A549 (cell line): ENCODE measurements at regions not wholly inside any gene's neighbourhood (a gene's known extent, or its start where the extent isn't known, plus 50 kb on each side); places are given as distances from the start of the nearest gene placed in this dataset.

Experiments
- ATAC-seq, 2 experiments: fragments of 200-7000 bp in 1 of 2; fragments of >200 bp in 1 of 2; cut with Nextera tagmentation in 1 of 2; cut with Tn5 transposase in 1 of 2; 3 replicates each; pipeline versions ENCODE4 v1.8.0 to v1.9.1; 2018 to 2020; ENCODE audit warnings: mild to moderate bottlenecking in 1 of 2, moderate library complexity in 1 of 2
- CTCF ChIA-PET: fragments of 300-600 bp; sonication (Branson Sonifier 250); formaldehyde crosslinking; extraction: SDS; loops from one replicate; lab custom pipeline; 2021; ENCODE audit warnings: antibody characterized with exemption, inconsistent platforms; lab: Yijun Ruan, JAX
- POLR2A ChIA-PET: fragments of 350-600 bp; formaldehyde crosslinking; extraction: SDS; loops from one replicate; lab custom pipeline; 2021; ENCODE audit warnings: antibody characterized with exemption, inconsistent platforms; lab: Yijun Ruan, JAX
- DNase-seq, 2 experiments: peaks; one replicate each; pipeline versions ENCODE4 v3.0.0 to v3.0.0-alpha.2; 2011 to 2016; ENCODE audit warnings: low read depth in 1 of 2, low spot score in 1 of 2
- FAIRE-seq: peaks from 2 replicates; lab custom pipeline; 2011; peaks lifted over from hg19 to GRCh38; lab: Jason Lieb, UNC
- H3K27ac ChIP-seq, 2 experiments: fragments of >200 bp; sonication (Bioruptor Twin); formaldehyde crosslinking; 3 replicates each; pipeline ENCODE4 v1.5.1; 2016 to 2017
- H3K4me1 ChIP-seq: fragments of >200 bp; sonication (Bioruptor Twin); formaldehyde crosslinking; 3 replicates; pipeline ENCODE4 v1.6.1; 2016
- H3K4me2 ChIP-seq: fragments of >200 bp; sonication (Bioruptor Twin); formaldehyde crosslinking; 3 replicates; pipeline ENCODE4 v1.6.1; 2016
- H3K4me3 ChIP-seq: fragments of >200 bp; sonication (Bioruptor Twin); formaldehyde crosslinking; 3 replicates; pipeline ENCODE4 v1.5.1; 2016
- H3K9me3 ChIP-seq: fragments of >200 bp; sonication (Bioruptor Twin); formaldehyde crosslinking; 3 replicates; pipeline ENCODE4 v1.6.1; 2016
- CTCF ChIP-seq: fragments of >200 bp; sonication (Bioruptor Twin); formaldehyde crosslinking; IDR thresholded peaks from 3 replicates; pipeline ENCODE4 v1.5.1; 2016
- ESRRA ChIP-seq: fragments of 150-350 bp; IDR thresholded peaks from 2 replicates; pipeline ENCODE4 v1.6.1; 2014; ENCODE audit warnings: mild to moderate bottlenecking, low read length, borderline replicate concordance
- FOSB ChIP-seq: fragments of 250-450 bp; sonication (Bioruptor Pico); IDR thresholded peaks from 2 replicates; pipeline ENCODE4 v1.5.0; 2020; ENCODE audit warnings: mild to moderate bottlenecking, moderate library complexity
- FOSL2 ChIP-seq, 2 experiments: fragments of 450-650 bp in 1 of 2; fragments of >200 bp in 1 of 2; sonication (Bioruptor Twin) in 1 of 2; formaldehyde crosslinking; IDR thresholded peaks; 2 replicates each; pipeline versions ENCODE4 v1.5.0 to v1.6.1; 2016 to 2020; ENCODE audit warnings: mild to moderate bottlenecking in 1 of 2, moderate library complexity in 1 of 2
- GATA3 ChIP-seq: IDR thresholded peaks from 2 replicates; pipeline ENCODE4 v1.6.1; 2012; ENCODE audit warnings: borderline replicate concordance
- HEYL ChIP-seq: fragments of 250-450 bp; sonication (Bioruptor Pico); IDR thresholded peaks from 2 replicates; pipeline ENCODE4 v1.8.0; 2021; ENCODE audit warnings: mild to moderate bottlenecking, moderate library complexity
- HMGXB4 ChIP-seq: fragments of 250-450 bp; sonication (Bioruptor Pico); IDR thresholded peaks from 2 replicates; pipeline ENCODE4 v1.5.0; 2021; ENCODE audit warnings: mild to moderate bottlenecking, moderate library complexity, borderline replicate concordance
- HOXA7 ChIP-seq: fragments of 250-450 bp; sonication (Bioruptor Pico); IDR thresholded peaks from 2 replicates; pipeline ENCODE4 v1.5.0; 2020; ENCODE audit warnings: mild to moderate bottlenecking, moderate library complexity
- HOXB5 ChIP-seq: fragments of 250-450 bp; sonication (Bioruptor Pico); IDR thresholded peaks from 2 replicates; pipeline ENCODE4 v1.5.0; 2020; ENCODE audit warnings: mild to moderate bottlenecking, moderate library complexity
- JUN ChIP-seq, 2 experiments: fragments of >200 bp; sonication (Bioruptor Twin); formaldehyde crosslinking; IDR thresholded peaks; 2 replicates in 1 of 2; 3 replicates in 1 of 2; pipeline ENCODE4 v1.6.1; 2016 to 2017
- JUNB ChIP-seq: fragments of >200 bp; sonication (Bioruptor Twin); formaldehyde crosslinking; IDR thresholded peaks from 2 replicates; pipeline ENCODE4 v1.6.1; 2016
- KDM5A ChIP-seq: fragments of 200-600 bp; sonication (generic); IDR thresholded peaks from 2 replicates; pipeline ENCODE4 v1.6.1; 2016; ENCODE audit warnings: antibody characterized with exemption, mild to moderate bottlenecking
- MYC ChIP-seq: IDR thresholded peaks from 2 replicates; pipeline ENCODE4 v1.6.1; 2012; ENCODE audit warnings: mild to moderate bottlenecking, inconsistent platforms, low read length, improper control_type of control experiment, borderline replicate concordance
- NPAS2 ChIP-seq: fragments of 250-450 bp; sonication (Bioruptor Pico); IDR thresholded peaks from 2 replicates; pipeline ENCODE4 v1.8.0; 2022; ENCODE audit warnings: mild to moderate bottlenecking, moderate library complexity, borderline replicate concordance
- NR3C1 ChIP-seq: fragments of >200 bp; sonication (Bioruptor Twin); formaldehyde crosslinking; IDR thresholded peaks from 3 replicates; pipeline ENCODE4 v1.6.1; 2017
- POLR2AphosphoS2 ChIP-seq: conservative IDR thresholded peaks from 2 replicates; pipeline ENCODE4 v1.6.1; 2012; ENCODE audit warnings: low read length, improper control_type of control experiment, inconsistent platforms
- RARB ChIP-seq: fragments of 250-450 bp; sonication (Bioruptor Pico); IDR thresholded peaks from 2 replicates; pipeline ENCODE4 v1.8.0; 2021; ENCODE audit warnings: mild to moderate bottlenecking, moderate library complexity
- RCOR1 ChIP-seq: fragments of 150-350 bp; IDR thresholded peaks from 2 replicates; pipeline ENCODE4 v1.6.1; 2014; ENCODE audit warnings: antibody characterized with exemption, low read length, low read depth
- RNF2 ChIP-seq: fragments of 200-600 bp; sonication (generic); IDR thresholded peaks from 2 replicates; pipeline ENCODE4 v1.6.1; 2016; ENCODE audit warnings: low read depth, mild to moderate bottlenecking, antibody characterized with exemption, moderate library complexity, borderline replicate concordance
- SREBF2 ChIP-seq: fragments of 450-650 bp; IDR thresholded peaks from 2 replicates; pipeline ENCODE4 v1.6.1; 2014; ENCODE audit warnings: mild to moderate bottlenecking, moderate library complexity
- ZC3H11A ChIP-seq: fragments of 450-650 bp; IDR thresholded peaks from 2 replicates; pipeline ENCODE4 v1.6.1; 2014; ENCODE audit warnings: antibody characterized with exemption, mild to moderate bottlenecking
- ZNF302 ChIP-seq: fragments of 250-450 bp; sonication (Bioruptor Pico); IDR thresholded peaks from 2 replicates; pipeline ENCODE4 v1.9.0; 2021; ENCODE audit warnings: inconsistent platforms, mild to moderate bottlenecking, moderate library complexity
- WGBS: methylation state at CpG from one replicate; pipeline ENCODE4 v1.1.6; 2017; ENCODE audit errors: missing lambda C conversion rate; 5-methylcytosine and 5-hydroxymethylcytosine counted together
- TF ChIP-seq, protein P1 (sequence below): fragments of 200-600 bp; sonication (generic); IDR thresholded peaks from 2 replicates; pipeline ENCODE4 v1.6.1; 2016; ENCODE audit warnings: antibody characterized with exemption, mild to moderate bottlenecking, moderate library complexity
- TF ChIP-seq, protein P2 (sequence below): IDR thresholded peaks from 2 replicates; pipeline ENCODE4 v1.6.1; 2012
- TF ChIP-seq, protein P3 (sequence below): fragments of 250-450 bp; sonication (Bioruptor Pico); IDR thresholded peaks from 2 replicates; pipeline ENCODE4 v1.5.0; 2020; ENCODE audit warnings: low read depth, mild to moderate bottlenecking, moderate library complexity
- TF ChIP-seq, protein P4 (sequence below): fragments of 150-350 bp; IDR thresholded peaks from 2 replicates; pipeline ENCODE4 v1.6.1; 2014; ENCODE audit warnings: low read depth, mild to moderate bottlenecking, low read length

DNA sequence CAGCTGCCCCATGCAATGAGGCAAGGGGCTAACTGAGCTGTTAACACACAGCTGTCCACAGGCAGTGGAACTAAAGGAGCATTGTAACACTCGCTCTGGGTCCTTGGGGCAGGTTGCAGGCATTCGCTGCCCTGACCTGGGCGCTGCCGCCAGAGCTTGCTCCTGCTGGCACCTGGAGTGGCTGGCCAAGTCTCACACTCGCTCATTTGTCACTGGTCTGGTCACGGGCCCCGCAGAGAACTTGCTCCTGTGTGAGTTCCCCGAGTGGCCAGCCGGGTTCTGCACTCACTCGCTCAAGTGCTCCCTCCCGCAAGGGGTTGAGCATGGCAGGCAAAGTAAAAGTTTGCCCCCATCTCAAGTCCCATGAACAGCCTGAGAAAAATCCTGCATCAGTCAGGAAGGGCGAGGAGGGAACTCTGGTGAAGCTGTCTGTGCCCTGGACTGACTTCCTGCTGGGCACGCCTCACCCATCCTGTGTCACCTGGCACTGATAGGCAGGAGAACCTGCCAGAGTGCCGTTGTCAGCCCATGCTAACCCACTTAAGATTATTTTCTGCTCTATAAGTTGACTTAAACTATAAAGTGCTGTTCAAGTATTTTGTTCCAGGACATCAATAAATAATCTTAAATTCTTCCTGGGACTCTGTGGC is 934.8 kb upstream of the GYPC start (continued):
- no peak for TF ChIP-seq HMGXB4 (CRISPR knock-in tag)
- TF ChIP-seq ZNF302 (CRISPR knock-in tag), result no peak
- no peak for TF ChIP-seq HOXA7 (CRISPR knock-in tag)
- no peak for TF ChIP-seq RNF2
- TF ChIP-seq ZC3H11A, result no peak
- TF ChIP-seq, protein P1, sequence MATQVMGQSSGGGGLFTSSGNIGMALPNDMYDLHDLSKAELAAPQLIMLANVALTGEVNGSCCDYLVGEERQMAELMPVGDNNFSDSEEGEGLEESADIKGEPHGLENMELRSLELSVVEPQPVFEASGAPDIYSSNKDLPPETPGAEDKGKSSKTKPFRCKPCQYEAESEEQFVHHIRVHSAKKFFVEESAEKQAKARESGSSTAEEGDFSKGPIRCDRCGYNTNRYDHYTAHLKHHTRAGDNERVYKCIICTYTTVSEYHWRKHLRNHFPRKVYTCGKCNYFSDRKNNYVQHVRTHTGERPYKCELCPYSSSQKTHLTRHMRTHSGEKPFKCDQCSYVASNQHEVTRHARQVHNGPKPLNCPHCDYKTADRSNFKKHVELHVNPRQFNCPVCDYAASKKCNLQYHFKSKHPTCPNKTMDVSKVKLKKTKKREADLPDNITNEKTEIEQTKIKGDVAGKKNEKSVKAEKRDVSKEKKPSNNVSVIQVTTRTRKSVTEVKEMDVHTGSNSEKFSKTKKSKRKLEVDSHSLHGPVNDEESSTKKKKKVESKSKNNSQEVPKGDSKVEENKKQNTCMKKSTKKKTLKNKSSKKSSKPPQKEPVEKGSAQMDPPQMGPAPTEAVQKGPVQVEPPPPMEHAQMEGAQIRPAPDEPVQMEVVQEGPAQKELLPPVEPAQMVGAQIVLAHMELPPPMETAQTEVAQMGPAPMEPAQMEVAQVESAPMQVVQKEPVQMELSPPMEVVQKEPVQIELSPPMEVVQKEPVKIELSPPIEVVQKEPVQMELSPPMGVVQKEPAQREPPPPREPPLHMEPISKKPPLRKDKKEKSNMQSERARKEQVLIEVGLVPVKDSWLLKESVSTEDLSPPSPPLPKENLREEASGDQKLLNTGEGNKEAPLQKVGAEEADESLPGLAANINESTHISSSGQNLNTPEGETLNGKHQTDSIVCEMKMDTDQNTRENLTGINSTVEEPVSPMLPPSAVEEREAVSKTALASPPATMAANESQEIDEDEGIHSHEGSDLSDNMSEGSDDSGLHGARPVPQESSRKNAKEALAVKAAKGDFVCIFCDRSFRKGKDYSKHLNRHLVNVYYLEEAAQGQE, result no peak
- TF ChIP-seq NR3C1, result no peak

GRCh38 chr2:125730921-125731320 is 925.0 kb upstream of the GYPC start:
- Histone ChIP-seq H3K4me3 (no peak overlapping the region), H3K27ac (no peak overlapping the region)
- no peak for TF ChIP-seq FOSL2 (IDR thresholded peaks at IDR 0.05)
- TF ChIP-seq FOSL2 (CRISPR knock-in tag; IDR thresholded peaks at IDR 0.05), result no peak
- no peak for TF ChIP-seq GATA3
- TF ChIP-seq, protein P2, sequence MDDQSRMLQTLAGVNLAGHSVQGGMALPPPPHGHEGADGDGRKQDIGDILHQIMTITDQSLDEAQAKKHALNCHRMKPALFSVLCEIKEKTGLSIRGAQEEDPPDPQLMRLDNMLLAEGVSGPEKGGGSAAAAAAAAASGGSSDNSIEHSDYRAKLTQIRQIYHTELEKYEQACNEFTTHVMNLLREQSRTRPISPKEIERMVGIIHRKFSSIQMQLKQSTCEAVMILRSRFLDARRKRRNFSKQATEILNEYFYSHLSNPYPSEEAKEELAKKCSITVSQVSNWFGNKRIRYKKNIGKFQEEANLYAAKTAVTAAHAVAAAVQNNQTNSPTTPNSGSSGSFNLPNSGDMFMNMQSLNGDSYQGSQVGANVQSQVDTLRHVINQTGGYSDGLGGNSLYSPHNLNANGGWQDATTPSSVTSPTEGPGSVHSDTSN, result no peak
- TF ChIP-seq ESRRA, result no peak
- TF ChIP-seq POLR2AphosphoS2, result no peak
- no peak for TF ChIP-seq HEYL
- no peak for TF ChIP-seq JUN (IDR thresholded peaks at IDR 0.05)
- TF ChIP-seq RCOR1, result no peak
- TF ChIP-seq FOSB, result no peak
- TF ChIP-seq JUNB, result no peak
- no peak for TF ChIP-seq HOXB5 (CRISPR knock-in tag)
- TF ChIP-seq, protein P3, sequence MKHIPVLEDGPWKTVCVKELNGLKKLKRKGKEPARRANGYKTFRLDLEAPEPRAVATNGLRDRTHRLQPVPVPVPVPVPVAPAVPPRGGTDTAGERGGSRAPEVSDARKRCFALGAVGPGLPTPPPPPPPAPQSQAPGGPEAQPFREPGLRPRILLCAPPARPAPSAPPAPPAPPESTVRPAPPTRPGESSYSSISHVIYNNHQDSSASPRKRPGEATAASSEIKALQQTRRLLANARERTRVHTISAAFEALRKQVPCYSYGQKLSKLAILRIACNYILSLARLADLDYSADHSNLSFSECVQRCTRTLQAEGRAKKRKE (CRISPR knock-in tag), result no peak
- TF ChIP-seq NPAS2 (CRISPR knock-in tag), result no peak
- TF ChIP-seq CTCF, result no peak
- no peak for TF ChIP-seq MYC
- TF ChIP-seq KDM5A, result no peak
- TF ChIP-seq RARB, result no peak
- TF ChIP-seq, protein P4, sequence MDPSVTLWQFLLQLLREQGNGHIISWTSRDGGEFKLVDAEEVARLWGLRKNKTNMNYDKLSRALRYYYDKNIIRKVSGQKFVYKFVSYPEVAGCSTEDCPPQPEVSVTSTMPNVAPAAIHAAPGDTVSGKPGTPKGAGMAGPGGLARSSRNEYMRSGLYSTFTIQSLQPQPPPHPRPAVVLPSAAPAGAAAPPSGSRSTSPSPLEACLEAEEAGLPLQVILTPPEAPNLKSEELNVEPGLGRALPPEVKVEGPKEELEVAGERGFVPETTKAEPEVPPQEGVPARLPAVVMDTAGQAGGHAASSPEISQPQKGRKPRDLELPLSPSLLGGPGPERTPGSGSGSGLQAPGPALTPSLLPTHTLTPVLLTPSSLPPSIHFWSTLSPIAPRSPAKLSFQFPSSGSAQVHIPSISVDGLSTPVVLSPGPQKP, result no peak
- TF ChIP-seq SREBF2, result no peak
- TF ChIP-seq, all 56 proteins: peak for 0
- FAIRE-seq (no peak), DNase-seq (no peak), ATAC-seq (no peak)
- ChIA-PET POLR2A (no interaction called here), CTCF (interaction anchor here (0.7 kb wide), 1 partner anchor 1716 kb away, joined by 3 read pairs; no protein-coding TSS in a partner anchor)
- Histone ChIP-seq H3K4me2 (no peak overlapping the region), H3K9me3 (no peaks in the 10 kb centered on the region; the same call in 2 of the 3 replicates), H3K4me1 (no peaks in the 10 kb centered on the region)
- WGBS, result 2% methylated on average over 4 of the region's 4 CpGs
